Kidney (tissue), 13 donors: ENCODE measurements at regions not wholly inside any gene's neighbourhood (a gene's known extent, or its start where the extent isn't known, plus 50 kb on each side); places are given as distances from the start of the nearest gene placed in this dataset.

Experiments used
- DNase-seq, 5 donors: peaks; one replicate each; pipeline ENCODE4 v3.0.0-alpha.2; 2013 to 2020
- FAIRE-seq: peaks from 2 replicates; lab custom pipeline; 2012; peaks lifted over from hg19 to GRCh38; lab: Jason Lieb, UNC
- H3K27ac ChIP-seq, 2 donors: one replicate each; pipeline ENCODE4 v1.7.0; 2013; ENCODE audit warnings: low read depth in 2 of 2, low read length in 2 of 2, inconsistent platforms in 1 of 2
- H3K27me3 ChIP-seq: one replicate; pipeline ENCODE4 v1.7.1; 2013; ENCODE audit warnings: low read length, inconsistent platforms; ENCODE audit not compliant: control insufficient read depth, insufficient read depth
- H3K36me3 ChIP-seq, 3 donors: one replicate each; pipeline versions ENCODE4 v1.7.0 to v1.7.1; 2013; ENCODE audit warnings: low read length in 3 of 3, control low read depth in 1 of 3, inconsistent platforms in 1 of 3; ENCODE audit not compliant: insufficient read depth in 3 of 3, control insufficient read depth in 2 of 3
- H3K4me1 ChIP-seq, 3 donors: one replicate each; pipeline versions ENCODE4 v1.7.0 to v1.7.1; 2013; ENCODE audit warnings: low read length in 3 of 3, inconsistent platforms in 1 of 3, low read depth in 1 of 3; ENCODE audit not compliant: control insufficient read depth in 2 of 3, insufficient read depth in 2 of 3
- H3K4me3 ChIP-seq, 3 donors: one replicate each; pipeline versions ENCODE4 v1.7.0 to v1.8.1; 2013; ENCODE audit warnings: low read length in 3 of 3, control low read depth in 1 of 3, inconsistent platforms in 1 of 3
- H3K9ac ChIP-seq, 3 donors: one replicate each; pipeline versions ENCODE4 v1.7.0 to v1.7.1; 2013; ENCODE audit warnings: low read length in 3 of 3, control low read depth in 1 of 3, inconsistent platforms in 1 of 3
- H3K9me3 ChIP-seq, 3 donors: one replicate each; pipeline versions ENCODE4 v1.7.0 to v1.7.1; 2013; ENCODE audit warnings: low read length in 3 of 3, control low read depth in 1 of 3, inconsistent platforms in 1 of 3; ENCODE audit not compliant: control insufficient read depth in 2 of 3, insufficient read depth in 1 of 3
- CTCF ChIP-seq: IDR thresholded peaks from 3 replicates; pipeline ENCODE4 v1.5.1; 2012; ENCODE audit warnings: mild to moderate bottlenecking, moderate library complexity, borderline replicate concordance; ENCODE audit not compliant: insufficient read depth; ENCODE audit errors: extremely low read depth
- intact Hi-C: fragments of 100-400 bp; cut with DNase I; formaldehyde crosslinking; loops from one replicate; pipeline ENCODE4 v1.11.1; 2022
- donor health status: control.
- donor health status: control.
- donor health status: control.
- donor health status: control.
- donor health status: control.
- donor health status: DM: yes; HTN: yes; CAD: no.
- donor health status: Normal renal cell carcinoma (clear cell type).

GRCh38 chr16:66082424-66082823, 284.1 kb upstream of the CDH5 start:
- H3K9ac ChIP-seq, result no peak overlapping the region
- no peaks in the 10 kb centered on the region for H3K36me3 ChIP-seq
- no peaks in the 10 kb centered on the region for H3K4me1 ChIP-seq
- FAIRE-seq (no peak), DNase-seq (no peak)
- no peaks in the 10 kb centered on the region for H3K27me3 ChIP-seq
- H3K9me3 ChIP-seq, result no peaks in the 10 kb centered on the region
- H3K4me3 ChIP-seq, result no peak overlapping the region
- TF ChIP-seq CTCF, result no peak
- no peak overlapping the region for H3K27ac ChIP-seq
- intact Hi-C loops, result no loop called here

- intact Hi-C loops, result no loop called here
Observed at GRCh38 chr16:66081775-66082366, 284.6 kb upstream of the CDH5 start.

GRCh38 chr16:66079671-66080334, 286.7 kb upstream of the CDH5 start:
- TF ChIP-seq CTCF, result no peak
- intact Hi-C loops, result no loop called here
- DNase-seq, result no peak
- no peaks in the 10 kb centered on the region for H3K9me3 ChIP-seq
- H3K27ac ChIP-seq, result no peak overlapping the region
- no peak for FAIRE-seq
- no peak overlapping the region for H3K9ac ChIP-seq
- H3K4me3 ChIP-seq, result no peak overlapping the region
- H3K36me3 ChIP-seq, result no peaks in the 10 kb centered on the region
- no peaks in the 10 kb centered on the region for H3K4me1 ChIP-seq
- H3K27me3 ChIP-seq, result no peaks in the 10 kb centered on the region

More at GRCh38 chr16:66081775-66082366, 284.6 kb upstream of the CDH5 start:
- Histone ChIP-seq H3K36me3 (no peaks in the 10 kb centered on the region), H3K4me1 (no peaks in the 10 kb centered on the region), H3K9me3 (no peaks in the 10 kb centered on the region), H3K9ac (no peak overlapping the region), H3K27me3 (no peaks in the 10 kb centered on the region), H3K27ac (no peak overlapping the region), H3K4me3 (no peak overlapping the region)
- no peak for TF ChIP-seq CTCF
- DNase-seq, result no peak
- no peak for FAIRE-seq
